NCI-H446 (cell line): ENCODE measurements at regions not wholly inside any gene's neighbourhood (a gene's known extent, or its start where the extent isn't known, plus 50 kb on each side); places are given as distances from the start of the nearest gene placed in this dataset.
"Not testable (repeated sequence)": the region's sequence is repeated elsewhere in the genome, so short reads cannot be mapped to it uniquely, and the experiment has no call there.

Source experiments
- DNase-seq, 2 experiments: peaks; one replicate each; lab custom pipeline; 2025; lab: John Stamatoyannopoulos, UW

DNA sequence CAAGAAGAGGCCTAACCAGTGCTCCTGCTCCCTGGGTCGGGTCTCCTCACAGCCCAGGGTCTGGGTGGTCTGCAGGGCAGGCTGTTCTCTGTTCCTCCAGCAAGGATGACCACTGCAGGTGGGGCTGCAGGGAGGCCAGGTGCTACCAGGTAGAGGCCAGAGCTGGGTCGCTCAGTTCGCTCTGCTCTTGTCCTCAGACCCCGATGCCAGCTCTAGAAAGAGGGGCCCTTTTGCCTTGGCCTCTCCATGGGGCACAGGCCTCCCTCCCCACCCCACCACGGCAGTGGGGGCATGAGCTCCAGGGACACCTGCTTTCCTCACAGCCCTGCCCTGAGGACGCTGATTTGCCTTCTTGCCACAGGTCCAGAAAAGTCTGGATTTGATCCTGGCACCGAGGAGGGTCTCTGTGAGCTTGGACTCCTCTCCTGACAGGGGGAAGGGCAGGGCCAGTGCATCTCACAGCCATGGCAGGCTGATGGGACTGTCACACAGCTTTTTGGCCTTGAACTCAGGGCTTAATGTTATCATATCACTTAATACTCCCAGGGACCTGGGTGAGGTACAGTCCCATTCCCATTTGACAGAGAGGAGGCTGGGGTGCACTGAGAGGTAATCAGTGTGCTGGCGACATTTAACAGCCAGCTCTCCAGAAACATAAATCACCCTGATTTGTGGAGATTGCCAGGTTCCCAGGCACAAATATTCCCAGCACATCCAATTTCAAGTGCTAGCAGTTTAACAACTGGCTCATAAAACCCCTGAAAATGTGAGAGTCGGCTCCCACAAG lies 273.0 kb upstream of the SFSWAP start:
- no peak for DNase-seq

DNA sequence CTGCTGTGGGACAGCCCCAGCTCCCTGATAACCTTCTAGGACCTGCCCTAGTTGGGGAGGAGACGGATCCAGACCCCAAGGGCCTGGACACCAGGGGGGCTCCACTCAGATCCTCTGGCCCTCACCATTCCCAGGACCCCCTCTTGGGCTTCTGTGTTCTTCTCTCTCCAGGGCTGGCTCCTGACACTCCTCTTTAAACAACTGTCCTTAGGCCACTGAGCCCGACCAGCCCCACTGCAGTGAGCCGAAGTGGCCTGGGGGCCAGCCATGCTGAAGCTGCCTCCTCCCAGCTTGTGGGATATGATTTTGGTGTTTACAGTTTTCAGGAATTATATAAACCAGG lies 272.4 kb upstream of the SFSWAP start:
- not testable (repeated sequence) for DNase-seq

DNA sequence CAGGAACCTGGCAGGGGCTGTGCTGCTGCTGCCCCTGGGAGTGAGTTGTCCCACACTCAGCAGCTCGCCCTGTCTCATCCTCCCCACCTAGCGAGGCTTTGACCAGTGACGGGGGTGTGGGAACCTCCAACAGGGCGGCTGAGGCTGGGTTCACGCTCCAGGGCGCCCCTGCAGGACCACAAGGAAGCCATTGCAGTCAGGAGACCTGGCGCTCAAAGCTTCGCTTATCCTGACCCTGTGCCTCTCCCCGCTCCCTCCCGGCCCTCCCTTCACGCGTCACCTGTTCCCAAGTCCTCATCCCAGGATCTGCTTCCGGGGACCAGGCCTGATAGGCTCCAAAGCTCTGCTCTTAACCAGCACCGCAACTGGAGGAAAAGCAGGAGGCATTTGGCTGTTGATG lies 272.0 kb upstream of the SFSWAP start:
- DNase-seq, result no peak

DNA sequence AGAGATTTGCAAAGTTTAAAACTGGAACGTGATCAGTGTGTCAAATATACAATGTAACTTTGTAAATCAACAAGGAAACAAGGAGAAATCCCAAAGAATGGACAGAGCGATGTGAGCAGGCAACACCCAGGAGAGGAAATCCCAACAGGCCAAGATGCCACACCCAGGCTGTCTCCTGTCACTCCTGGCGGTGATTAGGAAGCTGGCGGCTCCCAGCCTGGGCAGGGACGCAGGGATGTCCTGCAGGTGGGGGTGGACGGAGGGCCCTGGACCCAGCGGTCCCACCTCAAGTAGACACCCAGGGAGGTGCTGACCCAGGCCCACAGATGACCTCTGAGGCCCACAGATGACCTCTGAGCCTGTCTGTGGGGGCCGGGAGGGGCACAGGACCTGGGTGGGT lies 271.1 kb upstream of the SFSWAP start:
- not testable (repeated sequence) for DNase-seq

DNA sequence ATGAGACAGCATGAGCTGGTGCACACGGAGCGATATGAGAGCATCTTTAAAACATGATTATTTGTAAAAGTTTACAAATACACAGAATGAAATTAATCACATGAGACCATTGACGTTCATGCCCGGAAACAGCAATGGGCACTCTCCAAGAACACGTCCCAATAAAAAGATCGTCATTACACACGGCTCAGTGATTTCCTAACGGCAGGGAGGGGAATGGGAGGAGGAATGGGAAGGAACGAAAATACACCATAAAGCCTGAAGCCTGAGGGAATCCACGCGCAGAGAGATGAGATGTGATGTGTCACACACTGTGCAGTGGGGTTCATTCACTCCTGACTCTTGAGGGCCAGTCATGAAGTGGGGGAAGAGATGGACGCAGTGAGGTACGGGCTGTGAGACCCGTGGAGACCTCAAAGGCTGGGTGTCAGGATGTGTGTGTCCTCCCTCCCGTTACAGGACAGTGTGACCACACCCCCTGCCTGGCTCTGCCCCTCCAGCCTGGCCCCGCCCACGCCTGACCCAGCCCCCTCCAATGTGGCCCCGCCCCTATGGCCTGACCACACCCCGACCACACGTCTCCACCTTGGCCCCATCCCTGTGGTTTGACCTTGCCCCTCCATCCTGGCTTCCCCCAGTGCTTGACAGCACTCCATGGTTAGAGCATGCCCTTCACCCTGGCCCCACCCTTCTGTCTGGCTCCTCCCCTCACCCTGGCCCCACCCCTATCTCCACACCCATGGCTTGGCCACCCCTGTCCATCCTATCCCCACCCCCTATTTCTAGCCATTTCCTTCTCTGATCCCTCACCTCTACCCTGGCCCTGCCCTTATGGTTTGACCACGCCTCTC lies 270.5 kb upstream of the SFSWAP start:
- not testable (repeated sequence) for DNase-seq

DNA sequence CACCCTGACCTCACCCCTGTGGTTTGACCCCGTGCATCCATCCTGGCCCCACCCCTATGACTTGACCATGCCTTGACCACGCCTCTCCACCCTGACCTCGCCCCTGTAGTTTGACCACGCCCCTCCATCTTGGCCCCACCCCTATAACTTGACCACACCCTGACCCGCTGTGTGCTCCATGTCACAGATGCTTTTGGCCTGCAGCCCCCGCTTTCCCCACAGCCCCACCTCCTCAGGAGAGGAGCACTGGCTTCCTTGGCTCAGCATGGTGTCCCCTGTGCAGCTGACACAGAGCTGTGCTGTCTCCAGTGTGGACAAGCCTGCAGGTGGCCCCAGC lies 269.9 kb upstream of the SFSWAP start:
- DNase-seq, result no peak

DNA sequence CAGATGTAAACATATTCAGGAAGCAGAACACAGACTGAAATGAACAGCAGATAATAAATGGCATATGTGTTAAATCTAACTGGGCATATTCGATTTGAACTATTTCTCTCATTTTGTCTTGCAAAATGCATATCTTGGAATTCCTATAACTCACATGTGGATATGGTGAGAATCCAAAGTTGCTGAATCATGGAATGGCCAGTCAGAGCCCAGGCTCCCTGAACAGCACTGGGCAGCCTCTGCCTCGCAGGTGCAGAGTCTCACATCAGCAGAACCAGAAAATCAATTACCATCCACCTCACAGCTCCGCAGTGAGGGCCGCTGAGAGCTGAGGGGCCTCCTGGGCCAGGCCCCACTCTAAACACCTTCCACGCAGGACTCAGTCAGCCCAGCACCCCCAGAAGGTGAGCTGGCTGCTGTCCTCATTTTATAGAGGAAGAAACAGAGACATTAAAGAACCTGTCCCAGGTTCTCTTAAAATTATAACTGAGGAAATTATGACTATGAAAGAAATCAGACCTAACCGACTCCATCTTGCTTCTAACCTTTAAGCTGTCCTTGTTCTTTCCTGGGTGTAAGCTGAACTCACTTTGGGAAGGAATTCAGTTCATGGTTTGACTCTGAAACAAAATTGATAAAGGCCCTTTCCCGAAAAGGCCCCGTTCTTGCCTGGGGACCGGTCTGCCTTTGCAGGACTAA lies 269.1 kb upstream of the SFSWAP start:
- DNase-seq, result no peak

DNA sequence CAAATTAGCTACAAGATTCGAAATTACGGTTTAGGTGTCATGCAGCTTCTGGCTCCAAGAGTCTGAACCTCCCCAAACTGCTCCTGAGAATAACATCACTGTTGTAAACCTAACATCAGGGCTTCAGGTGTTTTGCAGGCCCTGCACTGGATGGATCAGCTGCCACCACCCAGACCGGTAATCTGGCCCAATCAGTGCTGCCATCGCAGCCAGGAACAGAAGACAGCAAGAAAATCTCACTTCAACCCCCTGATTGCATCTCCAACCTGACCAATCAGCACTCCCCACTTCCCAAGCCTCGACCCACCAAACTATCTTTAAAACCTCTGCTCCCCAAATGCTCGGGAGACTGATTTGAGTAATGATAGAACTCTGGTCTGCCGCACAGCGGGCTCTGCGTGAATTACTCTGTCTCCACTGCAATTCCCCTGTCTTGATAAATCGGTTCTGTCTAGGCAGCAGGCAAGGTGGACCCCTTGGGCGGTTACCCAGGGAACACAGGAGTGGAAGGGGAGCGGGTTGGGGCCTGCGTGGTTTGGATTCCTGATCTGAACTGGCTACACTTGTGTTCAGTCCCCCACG lies 268.5 kb upstream of the SFSWAP start:
- DNase-seq, result no peak

DNA sequence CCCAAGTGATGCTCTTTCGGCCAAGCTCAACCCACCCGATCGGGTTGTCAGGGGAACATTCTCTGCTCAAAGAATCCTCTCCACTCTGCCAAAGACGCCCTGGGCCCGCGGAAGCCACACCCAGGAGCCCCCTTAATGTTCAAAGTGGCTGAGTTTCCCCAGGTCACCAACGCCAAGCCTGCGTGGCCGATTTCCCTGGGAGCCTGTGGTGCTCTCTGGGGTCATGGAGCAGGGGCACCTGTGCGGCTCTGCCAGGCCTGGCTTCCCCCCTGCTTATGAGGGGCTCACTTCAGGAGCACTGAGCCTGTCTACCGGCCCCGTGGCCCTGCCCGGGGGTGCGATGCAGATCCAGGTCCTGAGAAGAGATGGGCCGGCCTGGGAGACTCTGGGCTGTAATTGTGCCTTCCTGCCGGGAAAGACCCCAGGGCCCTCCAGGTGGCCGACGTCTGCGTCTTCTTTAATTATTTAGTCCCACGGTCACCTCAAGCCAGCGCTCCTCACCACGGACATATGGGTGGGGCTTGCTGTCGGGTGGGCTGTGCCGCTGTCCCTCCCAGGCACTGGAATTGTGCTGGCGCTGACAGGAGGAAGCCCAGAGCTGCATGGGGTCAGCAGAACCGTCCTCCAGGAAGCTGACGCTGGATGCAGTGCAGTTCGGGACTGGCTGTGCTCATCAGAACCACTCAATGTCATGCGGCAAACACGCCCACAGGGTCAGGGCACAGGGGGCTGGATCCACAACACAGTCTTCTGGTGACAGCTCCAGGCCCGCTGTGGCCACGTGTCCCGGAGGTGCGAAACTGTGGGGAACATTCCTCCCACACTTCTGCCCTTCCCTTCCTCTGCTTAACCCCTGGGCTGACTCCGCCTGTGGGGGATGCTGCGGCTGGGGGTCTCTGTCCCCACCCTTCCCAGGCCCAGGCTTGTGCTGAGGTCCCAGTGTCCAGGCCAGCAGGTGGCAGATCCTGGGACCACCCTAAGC lies 267.6 kb upstream of the SFSWAP start:
- DNase-seq, result no peak

DNA sequence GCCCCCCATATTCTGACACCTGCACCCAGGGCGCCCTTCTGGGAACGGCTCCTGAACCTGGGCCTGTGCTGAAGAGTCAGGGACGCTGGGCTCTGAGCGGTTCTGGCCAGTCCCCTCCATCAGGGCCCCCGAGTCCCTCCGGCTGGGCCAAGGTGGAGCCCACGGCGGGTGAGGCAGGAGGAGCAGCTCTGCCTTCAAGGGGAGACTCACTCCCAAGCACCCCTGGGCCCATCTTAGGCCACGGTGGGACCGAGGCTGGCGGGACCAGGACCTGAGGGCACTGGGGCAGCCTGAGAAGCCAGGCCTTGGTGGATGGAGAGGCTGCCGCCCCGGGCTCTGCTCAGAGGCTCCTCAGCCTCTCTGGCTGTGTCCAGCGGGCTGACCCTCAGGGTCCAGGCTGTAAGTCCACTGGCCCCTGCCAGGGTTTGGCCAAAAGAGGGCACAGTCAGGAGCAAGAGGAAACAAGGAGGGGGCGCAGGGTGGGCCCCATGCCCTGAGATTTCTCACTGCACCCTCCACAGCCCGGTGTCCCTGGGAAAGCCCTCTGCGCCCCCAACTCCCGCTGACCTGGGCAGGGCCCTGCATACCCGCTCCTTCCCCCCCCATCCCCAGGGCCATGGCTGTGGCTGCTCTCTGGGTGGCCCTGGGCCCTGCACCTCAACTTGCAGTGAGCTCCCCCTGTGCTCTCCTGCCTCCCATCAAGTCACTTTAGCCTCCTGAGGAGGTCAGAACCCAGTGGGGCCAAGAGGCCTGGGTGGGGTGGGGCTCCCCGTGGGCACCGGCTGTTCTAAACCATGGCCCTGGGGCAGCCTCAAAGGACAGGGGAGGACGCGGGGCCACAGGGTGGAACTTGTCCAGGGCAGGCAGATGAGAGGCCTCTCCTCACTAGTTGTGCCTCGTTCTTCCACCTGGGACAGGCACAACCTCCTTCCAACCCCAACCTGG lies 266.4 kb upstream of the SFSWAP start:
- DNase-seq, result no peak

DNA sequence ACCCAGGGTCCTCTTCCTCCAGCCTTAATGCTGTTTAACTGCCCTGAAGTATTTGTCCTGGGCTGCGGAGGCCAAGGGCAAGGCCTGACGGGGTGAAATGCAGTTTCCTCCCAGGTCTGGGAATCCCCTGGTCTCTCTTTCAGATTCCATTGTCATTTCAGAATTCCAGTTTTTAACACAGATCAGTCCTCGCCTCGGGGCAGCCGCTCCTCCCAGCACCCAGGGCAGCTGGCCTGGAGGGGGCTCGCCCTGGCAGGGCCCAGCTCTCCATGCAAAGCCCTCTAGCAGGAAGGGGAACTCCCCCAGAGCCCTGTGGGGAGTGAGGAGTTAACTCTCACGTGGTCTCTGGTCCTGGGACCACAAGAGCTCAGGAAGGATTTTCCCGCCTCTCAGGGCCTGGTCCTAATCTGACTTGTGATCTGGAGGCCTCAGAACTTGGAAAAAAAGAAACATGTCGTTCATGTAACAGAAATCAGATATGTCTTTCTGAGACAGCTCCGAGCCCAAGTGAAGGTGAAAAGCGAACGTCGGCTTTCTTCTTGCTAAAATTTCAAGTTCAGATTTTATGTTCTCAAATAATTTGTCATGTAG lies 265.6 kb upstream of the SFSWAP start:
- DNase-seq, result no peak

DNA sequence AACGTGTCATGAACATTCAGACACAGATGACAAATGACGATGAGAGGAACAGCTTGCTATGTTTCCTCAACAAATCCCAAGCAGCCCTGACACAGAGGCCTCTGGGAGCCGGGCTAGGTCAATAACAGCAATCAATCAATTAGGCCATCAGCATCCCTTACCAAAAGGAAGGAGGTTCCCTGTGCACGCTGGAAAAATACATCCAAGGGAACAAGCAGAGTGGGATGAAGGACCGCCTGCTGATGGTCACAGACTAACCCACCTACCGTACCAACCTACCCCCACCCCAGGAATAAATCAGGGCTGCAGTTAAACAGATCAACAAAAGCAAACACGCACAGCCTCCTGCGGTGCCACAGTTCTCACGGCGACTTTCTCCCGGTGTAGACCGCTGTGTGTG lies 265.1 kb upstream of the SFSWAP start:
- DNase-seq, result no peak

DNA sequence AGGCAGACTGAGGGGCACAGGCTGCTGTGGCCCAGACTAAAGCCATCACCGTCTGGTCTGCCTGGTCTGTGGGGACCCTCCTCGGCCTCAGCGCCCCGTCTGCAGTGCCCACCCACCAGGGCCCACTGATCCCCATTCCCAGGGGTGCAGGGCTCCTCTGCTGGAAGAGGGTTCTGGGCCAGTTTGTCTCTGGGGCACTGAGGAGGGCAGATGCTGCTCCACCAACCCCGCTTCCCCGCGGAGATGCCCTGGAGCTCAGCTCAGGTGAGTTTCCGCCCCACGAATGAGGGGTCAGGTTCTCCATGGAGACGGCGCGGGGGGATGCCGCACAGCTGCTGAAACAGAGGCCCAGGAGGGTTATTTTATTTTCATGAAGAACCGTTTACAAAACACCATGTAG lies 263.3 kb upstream of the SFSWAP start:
- not testable (repeated sequence) for DNase-seq

DNA sequence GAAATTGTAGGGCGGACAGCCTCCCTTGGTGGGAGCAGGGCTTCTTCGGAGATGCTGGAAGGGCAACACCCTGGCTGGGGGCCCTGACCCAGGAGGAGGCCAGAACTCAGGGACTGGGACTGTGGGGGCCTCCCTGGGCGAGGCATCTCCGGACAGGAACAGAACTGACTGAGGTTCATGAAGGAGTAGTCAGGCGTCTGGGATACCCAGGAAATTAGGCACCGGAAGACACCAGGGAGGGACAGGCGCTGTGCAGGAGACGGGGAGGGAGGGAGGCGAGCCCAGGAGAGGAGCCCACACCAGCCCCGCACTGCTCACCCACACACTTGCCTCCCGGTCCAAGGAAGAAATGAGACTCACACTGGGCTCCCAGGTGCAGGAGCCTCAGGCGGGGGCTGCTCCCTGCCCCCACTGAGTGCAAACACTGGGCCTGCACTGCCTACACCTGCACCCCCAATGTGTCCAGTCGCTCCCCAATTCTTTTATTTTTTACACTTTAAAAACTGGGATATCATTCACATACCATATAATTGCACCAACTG lies 262.6 kb upstream of the SFSWAP start:
- DNase-seq, result no peak

DNA sequence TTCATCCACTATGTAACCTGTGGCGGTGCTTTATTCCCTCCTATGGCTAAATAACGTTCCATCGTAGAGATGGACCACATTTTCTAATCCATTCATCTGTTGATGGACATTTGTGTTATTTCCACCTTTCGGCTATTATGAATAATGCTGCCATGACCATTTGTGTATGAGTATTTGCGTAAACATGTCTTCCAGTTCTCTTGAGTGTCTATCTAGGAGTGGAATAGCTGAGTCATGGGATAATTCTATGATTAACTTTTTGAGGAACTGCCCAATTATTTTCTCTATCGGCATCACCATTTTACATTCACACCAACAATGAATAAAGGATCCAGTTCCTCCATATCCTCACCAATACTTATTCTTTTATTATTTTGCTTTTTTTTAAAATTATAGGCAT lies 261.9 kb upstream of the SFSWAP start:
- no peak for DNase-seq

DNA sequence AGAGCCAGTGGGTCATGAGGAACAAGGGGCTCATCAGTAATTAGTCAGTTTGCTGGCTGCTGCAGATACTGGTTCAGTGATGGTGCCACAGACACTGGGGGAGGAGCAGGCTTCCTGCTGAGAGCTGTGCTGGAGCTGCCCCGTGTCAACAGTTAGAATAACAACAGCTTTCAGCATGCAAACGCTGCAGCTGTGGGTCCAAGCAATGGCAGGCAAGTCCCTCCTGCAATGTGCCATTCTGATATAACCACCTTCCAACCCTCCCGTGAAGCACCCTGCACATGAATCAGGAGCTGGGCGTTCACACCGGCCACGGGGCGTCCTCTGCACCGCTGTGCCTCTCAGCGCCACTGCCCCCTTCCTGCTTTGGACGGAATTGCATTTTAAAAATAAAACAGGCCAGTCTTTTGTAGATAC lies 258.4 kb upstream of the SFSWAP start:
- no peak for DNase-seq

DNA sequence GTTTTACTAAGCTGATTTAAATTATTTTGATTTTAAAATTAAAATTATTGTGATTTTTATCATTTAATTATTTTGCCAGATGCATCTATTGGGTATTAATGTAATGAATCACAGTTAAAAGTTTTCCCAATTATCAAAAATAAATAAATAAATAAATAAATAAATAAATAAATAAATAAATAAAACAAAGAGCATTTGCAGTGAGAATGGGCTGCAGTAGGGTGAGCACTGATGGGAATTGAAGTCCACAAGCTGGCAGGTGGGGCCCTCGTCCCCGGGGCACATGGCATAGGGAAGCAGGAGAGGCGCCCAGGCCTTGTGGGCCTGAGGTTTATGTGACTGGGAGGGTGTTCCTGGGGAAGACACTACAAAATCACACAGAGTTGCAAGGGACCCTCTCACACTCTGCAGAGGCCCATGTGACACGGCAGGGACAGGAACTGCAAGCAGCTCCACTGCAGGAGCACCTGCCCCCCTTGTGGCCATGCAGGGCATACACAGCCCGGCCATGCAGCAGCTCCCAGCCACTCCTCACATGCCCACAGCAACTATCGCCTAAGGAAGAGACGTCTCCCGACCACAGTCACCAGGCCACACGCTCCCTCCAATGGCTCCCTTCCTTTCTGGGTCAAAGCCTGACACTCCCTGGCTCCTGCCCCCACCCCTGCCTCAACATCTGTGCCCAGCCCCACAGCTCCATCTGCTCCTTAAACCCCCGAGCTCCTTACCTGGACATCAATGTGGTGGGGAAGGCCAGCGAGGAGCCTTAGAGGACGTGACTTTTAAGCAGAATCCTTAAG lies 256.3 kb upstream of the SFSWAP start:
- no peak for DNase-seq

DNA sequence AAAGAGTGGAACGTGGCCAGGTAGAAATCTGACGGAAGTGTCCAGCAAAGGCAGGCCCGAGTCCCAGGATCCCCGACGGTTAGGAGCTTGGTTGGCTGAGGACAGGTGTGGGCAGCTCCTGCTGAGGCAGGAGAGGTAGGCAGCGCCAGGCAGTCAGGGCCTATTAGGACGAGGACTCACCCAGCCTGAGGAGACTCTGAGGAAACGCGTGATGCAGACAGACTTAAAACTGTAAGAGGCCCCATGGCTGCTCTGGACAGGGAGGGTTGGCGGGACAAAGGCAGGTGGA lies 255.7 kb upstream of the SFSWAP start:
- DNase-seq, result no peak

DNA sequence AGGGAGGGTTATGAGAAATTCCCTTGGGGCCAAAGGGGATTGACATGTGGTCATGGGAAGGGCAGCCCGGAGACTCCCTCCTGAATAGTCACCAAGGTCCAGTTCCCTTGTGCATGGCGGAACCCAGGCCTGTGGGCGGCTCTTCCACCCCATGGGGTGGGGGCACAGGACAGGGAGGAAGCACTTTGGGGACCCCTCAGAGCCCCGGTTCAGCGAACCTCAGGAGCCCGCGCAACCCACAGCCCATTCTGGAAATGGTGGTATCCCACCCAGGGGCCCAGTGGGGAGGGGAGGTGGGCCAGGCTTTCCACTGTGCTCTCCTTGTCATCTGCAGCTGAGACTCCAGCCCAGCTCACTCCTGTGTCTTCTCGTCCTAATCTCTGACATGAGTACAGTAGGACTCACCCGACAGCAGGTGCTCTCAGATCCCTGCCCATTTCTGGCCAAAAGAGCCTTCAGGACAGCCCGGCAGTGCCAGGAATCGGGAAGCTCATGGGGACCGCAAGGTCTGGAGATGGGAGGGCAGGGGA lies 255.2 kb upstream of the SFSWAP start:
- DNase-seq, result no peak
